Stimulated activated CD8-positive, alpha-beta memory T cell treated with anti-CD3 and anti-CD28 coated beads, Interleukin-12 subunit alpha, Interleukin-12 subunit beta, amount 100 ng/mL, for 24 hours (primary cell): ENCODE measurements at regions not wholly inside any gene's neighbourhood (a gene's known extent, or its start where the extent isn't known, plus 50 kb on each side); places are given as distances from the start of the nearest gene placed in this dataset.
"Not testable (repeated sequence)": the region's sequence is repeated elsewhere in the genome, so short reads cannot be mapped to it uniquely, and the experiment has no call there.

ENCODE experiments used
- DNase-seq: peaks from one replicate; pipeline ENCODE4 v3.0.0-alpha.2; 2020; ENCODE audit errors: extremely low read depth

- DNase-seq: no peak
Measured at GRCh38 chr5:89560696-89561095, 677.7 kb upstream of the MEF2C start.

GRCh38 chr5:89556215-89556913 lies 673.4 kb upstream of the MEF2C start:
- DNase-seq: no peak

DNA sequence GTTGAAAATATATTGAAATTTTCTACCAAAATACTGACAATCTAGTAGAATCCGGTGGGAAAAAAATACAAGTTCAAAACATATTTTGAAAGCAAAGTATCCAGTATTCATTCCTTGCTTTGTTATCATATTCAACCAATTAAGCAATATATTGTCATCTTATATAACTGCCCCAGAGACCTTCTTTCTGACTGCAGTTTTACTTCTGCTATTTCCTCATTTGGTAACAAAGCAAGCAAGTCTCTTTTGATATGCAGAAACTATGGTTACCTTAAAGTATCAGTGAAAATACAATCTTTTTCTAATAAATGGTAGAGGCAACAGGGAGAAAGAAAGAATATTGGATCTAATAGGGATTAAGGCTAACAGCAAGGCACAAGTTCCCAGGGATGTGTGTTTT lies 663.7 kb upstream of the MEF2C start:
- DNase-seq: no peak

GRCh38 chr5:89545626-89546025 lies 662.6 kb upstream of the MEF2C start:
- no peak for DNase-seq

DNA sequence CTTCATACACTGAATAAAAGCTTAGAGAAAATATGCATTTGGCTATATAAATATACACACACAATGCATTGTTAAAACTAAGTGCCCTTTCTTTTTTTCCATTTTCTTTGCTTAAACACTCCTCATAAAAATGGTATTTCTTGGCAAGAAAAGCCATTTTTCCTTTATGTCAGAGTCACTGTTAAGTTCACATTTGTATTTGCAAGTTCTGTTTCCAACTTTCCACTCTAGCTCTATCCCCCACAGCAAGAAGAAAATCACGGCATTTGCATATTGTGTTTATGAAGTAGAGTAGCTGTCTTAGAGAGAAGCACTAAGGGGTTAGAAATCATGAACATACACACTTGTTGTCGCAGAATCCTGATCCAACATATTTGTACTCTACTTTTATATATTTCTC lies 662.1 kb upstream of the MEF2C start:
- DNase-seq: no peak

- DNase-seq: no peak
Measured at GRCh38 chr5:89542736-89543135, 659.8 kb upstream of the MEF2C start.

DNA sequence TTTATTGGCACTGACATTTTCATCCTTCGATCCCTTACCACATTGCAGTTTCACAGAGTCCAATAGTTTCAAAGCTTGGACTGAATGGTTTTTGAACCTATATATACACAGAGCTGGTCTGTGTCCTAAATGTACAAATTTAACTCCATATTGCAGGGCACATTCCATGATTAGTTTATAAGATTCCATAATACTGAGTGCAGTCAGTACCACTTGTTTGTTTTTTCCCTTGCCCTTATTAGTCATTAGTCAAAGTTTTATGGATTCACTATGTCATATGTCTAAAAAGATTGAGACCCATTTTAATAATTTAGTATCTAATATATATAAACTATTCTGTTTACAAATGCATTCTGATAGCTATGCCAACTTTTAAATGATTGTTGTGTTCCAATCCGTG lies 654.8 kb upstream of the MEF2C start:
- DNase-seq: no peak

DNA sequence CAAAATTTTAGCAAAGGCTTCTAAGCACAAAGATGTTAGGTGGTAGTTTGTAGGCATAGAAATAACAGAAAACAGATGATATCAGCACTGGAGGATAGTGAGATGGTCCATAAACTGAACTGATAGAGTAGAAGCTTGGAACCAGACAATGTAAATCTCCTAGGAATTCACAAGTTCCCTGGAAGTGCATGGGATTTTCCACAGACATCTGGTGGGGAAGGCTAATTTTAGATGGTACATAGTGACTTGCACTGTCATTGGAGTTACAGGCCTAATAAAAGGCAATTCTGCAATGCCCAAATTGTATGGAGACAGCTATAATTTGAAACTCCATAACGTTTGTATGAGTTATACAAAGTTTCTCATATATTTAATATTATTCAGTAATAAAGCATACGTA lies 653.0 kb upstream of the MEF2C start:
- DNase-seq: no peak

- no peak for DNase-seq
Measured at GRCh38 chr5:89535411-89535810, 652.4 kb upstream of the MEF2C start.

- DNase-seq: no peak
Measured at GRCh38 chr5:89534331-89534730, 651.3 kb upstream of the MEF2C start.

GRCh38 chr5:89524785-89525184 lies 641.8 kb upstream of the MEF2C start:
- DNase-seq: no peak

DNA sequence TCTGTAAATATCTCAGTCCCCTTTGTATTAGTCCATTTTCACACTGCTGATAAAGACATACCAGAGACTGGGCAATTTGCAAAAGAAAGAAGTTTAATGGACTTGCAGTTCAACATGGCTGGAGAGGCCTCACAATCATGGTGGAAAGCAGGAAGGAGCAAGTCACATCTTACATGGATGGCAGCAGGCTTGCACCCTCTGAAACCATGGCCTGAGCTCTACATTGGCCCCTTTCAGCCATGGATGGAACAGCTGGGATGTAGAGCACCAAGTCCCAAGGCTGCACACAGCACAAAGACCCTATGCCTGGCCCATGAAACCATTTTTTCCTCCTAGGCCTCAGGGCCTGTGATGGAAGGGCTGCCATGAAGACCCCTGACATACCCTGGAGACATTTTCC lies 640.9 kb upstream of the MEF2C start:
- not testable (repeated sequence) for DNase-seq

GRCh38 chr5:89520771-89521170 lies 637.8 kb upstream of the MEF2C start:
- DNase-seq: no peak

GRCh38 chr5:89513299-89514044 lies 630.5 kb upstream of the MEF2C start:
- no peak for DNase-seq

DNA sequence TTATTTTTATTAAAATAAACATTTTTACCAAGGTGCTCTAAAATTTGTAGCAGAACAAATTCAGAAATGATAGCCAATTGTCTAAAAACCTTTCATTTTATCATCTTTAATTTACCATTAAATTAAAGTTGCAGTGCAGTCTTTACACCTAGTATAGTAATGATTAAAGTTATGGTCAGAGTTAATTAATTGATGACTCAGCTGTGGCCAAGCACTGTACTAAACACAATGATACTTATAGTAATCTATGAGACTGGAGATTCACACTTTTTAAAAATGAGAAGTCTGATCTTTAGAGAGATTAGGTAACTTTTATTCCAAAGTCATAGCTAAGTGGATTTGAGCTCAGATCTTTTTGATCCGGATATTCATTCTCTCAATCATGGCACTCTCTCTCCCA lies 621.1 kb upstream of the MEF2C start:
- no peak for DNase-seq

GRCh38 chr5:89499787-89500186 lies 616.8 kb upstream of the MEF2C start:
- no peak for DNase-seq

GRCh38 chr5:89498699-89499098 lies 615.7 kb upstream of the MEF2C start:
- DNase-seq: no peak

- DNase-seq: no peak
Measured at GRCh38 chr5:89493414-89493813, 610.4 kb upstream of the MEF2C start.

DNA sequence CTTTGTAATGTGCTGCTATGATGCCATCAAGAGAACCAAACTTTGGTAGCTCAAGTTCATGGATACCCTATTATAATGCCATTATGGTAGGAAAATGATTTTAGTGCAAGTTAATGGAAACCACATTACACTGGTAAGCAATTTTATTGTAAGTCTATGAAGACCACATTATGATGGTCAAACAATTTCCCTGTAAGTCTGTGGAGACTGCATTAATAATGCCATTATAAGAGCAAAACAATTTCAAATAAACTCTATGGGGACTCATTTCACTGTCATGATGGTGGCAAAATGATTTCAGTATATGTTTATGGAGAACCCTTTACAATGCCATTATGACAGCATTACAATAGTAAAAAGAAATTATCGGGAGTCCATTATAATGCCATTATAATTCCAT lies 602.0 kb upstream of the MEF2C start:
- DNase-seq: no peak

- no peak for DNase-seq
Measured at GRCh38 chr5:89480406-89481007, 597.5 kb upstream of the MEF2C start.

GRCh38 chr5:89478851-89479250 lies 595.9 kb upstream of the MEF2C start:
- DNase-seq: no peak

GRCh38 chr5:89473196-89473595 lies 590.2 kb upstream of the MEF2C start:
- DNase-seq: no peak

DNA sequence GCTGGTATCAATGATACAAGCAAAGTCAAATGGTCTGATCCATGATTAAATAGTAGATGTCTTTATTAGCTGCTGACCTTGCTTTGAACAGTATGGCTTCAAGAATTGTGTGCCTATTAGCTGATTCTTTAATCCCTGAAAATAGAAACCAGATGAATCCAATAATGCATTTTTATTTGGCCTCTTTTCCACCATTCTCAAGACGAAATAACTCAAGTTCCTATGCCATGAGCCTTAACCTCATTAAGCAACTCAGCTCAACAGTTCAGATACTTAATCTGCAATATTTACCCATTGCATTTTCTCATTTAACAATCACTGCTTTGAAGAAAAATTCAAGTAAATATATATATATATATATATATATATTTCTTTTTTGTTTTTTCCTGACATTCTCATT lies 588.6 kb upstream of the MEF2C start:
- no peak for DNase-seq
